Ovary (tissue), 7 donors: ENCODE measurements at regions not wholly inside any gene's neighbourhood (a gene's known extent, or its start where the extent isn't known, plus 50 kb on each side); places are given as distances from the start of the nearest gene placed in this dataset.

ENCODE experiments used
- DNase-seq, 5 donors: peaks; one replicate each; pipeline ENCODE4 v3.0.0-alpha.2; 2019 to 2020
- H3K27ac ChIP-seq, 2 donors: fragments of 200-600 bp; one replicate each; pipeline versions ENCODE4 v1.5.1 to v1.8.0; 2019 to 2022
- H3K27me3 ChIP-seq: fragments of 200-600 bp; one replicate; pipeline ENCODE4 v1.8.0; 2022
- H3K36me3 ChIP-seq: fragments of 200-600 bp; sonication (generic); one replicate; pipeline ENCODE4 v1.5.1; 2019
- H3K4me1 ChIP-seq: one replicate; pipeline ENCODE4 v1.8.1; 2013; ENCODE audit warnings: mild to moderate bottlenecking, moderate library complexity; ENCODE audit not compliant: insufficient read depth
- H3K4me3 ChIP-seq: fragments of 200-600 bp; sonication (generic); one replicate; pipeline ENCODE4 v1.5.1; 2017
- H3K9me3 ChIP-seq, 2 donors: fragments of 200-600 bp in 1 of 2; sonication (generic) in 1 of 2; one replicate each; pipeline versions ENCODE4 v1.5.1 to v1.8.1; 2013 to 2019; ENCODE audit warnings: mild to moderate bottlenecking in 1 of 2, moderate library complexity in 1 of 2
- CTCF ChIP-seq, 3 donors: fragments of 450-650 bp in 2 of 3; fragments of 200-600 bp in 1 of 3; IDR thresholded peaks; one replicate each; pipeline versions ENCODE4 v1.5.1 to v1.8.0; 2016 to 2022; ENCODE audit warnings: antibody characterized with exemption in 3 of 3, mild to moderate bottlenecking in 1 of 3
- EP300 ChIP-seq: sonication (generic); formaldehyde crosslinking; IDR thresholded peaks from one replicate; pipeline ENCODE4 v1.6.1; 2017; ENCODE audit warnings: antibody characterized with exemption
- POLR2A ChIP-seq: fragments of 450-650 bp; IDR thresholded peaks from one replicate; pipeline ENCODE4 v1.6.1; 2017; ENCODE audit warnings: antibody characterized with exemption, mild to moderate bottlenecking, moderate library complexity
- WGBS, 3 donors: extraction: QIAGEN DNeasy Blood & Tissue Kit in 1 of 3; methylation state at CpG; one replicate each; pipeline versions ENCODE4 v1.1.5 to v1.1.7; 2013 to 2017; 5-methylcytosine and 5-hydroxymethylcytosine counted together
- intact Hi-C, 4 donors: fragments of 100-400 bp; cut with DNase I; formaldehyde crosslinking; loops; one replicate each; pipeline versions ENCODE4 v1.11.0 to v1.15.1; 2022 to 2023
- donor health status: DM: no; HTN: no; CAD: no; lungs with moderate emphysema.
- donor health status: DM: no; HTN: no; CAD: no.
- donor health status: Bipolar disorder and iron deficiency.
- donor health status: DM: no; HTN: no; CAD: no.
- donor health status: DM: yes; HTN: yes; CAD: no.

- WGBS, 3 donors: 94 to 98% (median 94%) methylated on average over 4 of the region's 4 CpGs
- no peaks in the 10 kb centered on the region for H3K36me3 ChIP-seq
- H3K27me3 ChIP-seq: no peaks in the 10 kb centered on the region
- no peak overlapping the region for H3K27ac ChIP-seq
- H3K4me3 ChIP-seq: no peak overlapping the region
- intact Hi-C loops: no loop called here
- no peaks in the 10 kb centered on the region for H3K9me3 ChIP-seq
- no peak for TF ChIP-seq EP300
- TF ChIP-seq POLR2A: no peak
- TF ChIP-seq CTCF (IDR thresholded peaks at IDR 0.05): no peak
- H3K4me1 ChIP-seq: no peaks in the 10 kb centered on the region
- no peak for DNase-seq
Measured at GRCh38 chr5:106566031-106566430, 1104.7 kb downstream of the EFNA5 start.

- WGBS, 3 donors: 66 to 77% (median 77%) methylated on average over 2 of the region's 2 CpGs
- TF ChIP-seq EP300: no peak
- TF ChIP-seq POLR2A: no peak
- H3K36me3 ChIP-seq: no peaks in the 10 kb centered on the region
- no peaks in the 10 kb centered on the region for H3K9me3 ChIP-seq
- intact Hi-C loops: no loop called here
- H3K4me1 ChIP-seq: no peaks in the 10 kb centered on the region
- no peak overlapping the region for H3K4me3 ChIP-seq
- no peaks in the 10 kb centered on the region for H3K27me3 ChIP-seq
- DNase-seq: no peak
- H3K27ac ChIP-seq: no peak overlapping the region
Measured at GRCh38 chr5:106545325-106545724, 1125.4 kb downstream of the EFNA5 start.

GRCh38 chr5:106543330-106543729 lies 1127.4 kb downstream of the EFNA5 start:
- Histone ChIP-seq H3K27me3 (no peaks in the 10 kb centered on the region), H3K27ac (no peak overlapping the region), H3K9me3 (no peaks in the 10 kb centered on the region), H3K36me3 (no peaks in the 10 kb centered on the region), H3K4me1 (no peaks in the 10 kb centered on the region), H3K4me3 (no peak overlapping the region)
- DNase-seq: no peak
- no peak for TF ChIP-seq EP300
- 85 to 86% (median 85%) methylated on average over 1 of the region's 1 CpG for WGBS, 3 donors
- intact Hi-C loops: no loop called here

- H3K27ac ChIP-seq: no peak overlapping the region
- intact Hi-C loops: no loop called here
- no peaks in the 10 kb centered on the region for H3K27me3 ChIP-seq
Measured at GRCh38 chr5:106530150-106530549, 1140.6 kb downstream of the EFNA5 start.

GRCh38 chr5:106525438-106525837 lies 1145.3 kb downstream of the EFNA5 start:
- TF ChIP-seq EP300 (no peak), POLR2A (no peak), CTCF (IDR thresholded peaks at IDR 0.05) (no peak)

More at GRCh38 chr5:106530150-106530549, 1140.6 kb downstream of the EFNA5 start:
- Histone ChIP-seq H3K4me1 (no peaks in the 10 kb centered on the region), H3K4me3 (no peak overlapping the region), H3K36me3 (no peaks in the 10 kb centered on the region), H3K9me3 (no peaks in the 10 kb centered on the region)
- DNase-seq: no peak
- no peak for TF ChIP-seq EP300
- TF ChIP-seq POLR2A: no peak
- no peak for TF ChIP-seq CTCF (IDR thresholded peaks at IDR 0.05)

GRCh38 chr5:106523852-106524251 lies 1146.9 kb downstream of the EFNA5 start:
- H3K27ac ChIP-seq: no peak overlapping the region
- H3K9me3 ChIP-seq: no peaks in the 10 kb centered on the region
- no peak for DNase-seq
- H3K36me3 ChIP-seq: no peaks in the 10 kb centered on the region
- no peak overlapping the region for H3K4me3 ChIP-seq
- no peaks in the 10 kb centered on the region for H3K27me3 ChIP-seq
- TF ChIP-seq POLR2A: no peak
- TF ChIP-seq EP300: no peak
- TF ChIP-seq CTCF (IDR thresholded peaks at IDR 0.05): no peak
- no peaks in the 10 kb centered on the region for H3K4me1 ChIP-seq
- intact Hi-C loops: no loop called here

More at GRCh38 chr5:106525438-106525837, 1145.3 kb downstream of the EFNA5 start:
- Histone ChIP-seq H3K36me3 (no peaks in the 10 kb centered on the region), H3K27ac (no peak overlapping the region), H3K9me3 (no peaks in the 10 kb centered on the region), H3K4me3 (no peak overlapping the region), H3K27me3 (no peaks in the 10 kb centered on the region), H3K4me1 (no peaks in the 10 kb centered on the region)
- no peak for DNase-seq
- intact Hi-C loops: no loop called here
- WGBS, 3 donors: 89 to 95% (median 95%) methylated on average over 3 of the region's 3 CpGs
